ENCODE measurements at regions not wholly inside any gene's neighbourhood (a gene's known extent, or its start where the extent isn't known, plus 50 kb on each side); places are given as distances from the start of the nearest gene placed in this dataset.

DNA sequence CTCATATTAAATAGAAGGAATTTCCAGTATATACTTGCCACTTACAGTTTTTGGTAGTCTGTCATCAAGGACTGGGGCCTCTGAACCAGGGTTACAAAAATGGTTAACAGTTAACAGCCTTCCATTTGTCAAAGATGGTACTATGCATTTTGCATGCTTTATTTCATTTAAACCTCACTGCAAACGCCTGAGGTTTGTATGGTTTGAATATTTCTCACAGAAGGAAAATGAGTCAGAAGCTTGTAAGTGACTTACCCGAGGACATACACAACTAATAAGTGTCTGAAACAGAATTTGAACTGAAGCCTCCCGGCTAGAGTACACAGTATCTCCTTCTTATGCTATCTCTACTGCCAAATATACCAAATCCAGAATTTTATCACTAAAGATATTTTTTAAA is 1593.5 kb upstream of the ACVR2A start:
- Histone ChIP-seq H3K27me3 (no peaks in the 10 kb centered on the region), H3K4me3 (no peak overlapping the region), H3K27ac (no peak overlapping the region), H3K36me3 (replicated peaks in 1 of 2) (no peaks in the 10 kb centered on the region), H3K9me3 (replicated peaks in 1 of 3) (no peaks in the 10 kb centered on the region), H3K4me1 (replicated peaks in 1 of 2) (no peaks in the 10 kb centered on the region)
- no peak for DNase-seq
- 37 to 48% (median 43%) methylated on average over 3 of the region's 3 CpGs for WGBS, 4 donors
- no peak for TF ChIP-seq POLR2A (IDR thresholded peaks at IDR 0.05)
- TF ChIP-seq, protein P1, sequence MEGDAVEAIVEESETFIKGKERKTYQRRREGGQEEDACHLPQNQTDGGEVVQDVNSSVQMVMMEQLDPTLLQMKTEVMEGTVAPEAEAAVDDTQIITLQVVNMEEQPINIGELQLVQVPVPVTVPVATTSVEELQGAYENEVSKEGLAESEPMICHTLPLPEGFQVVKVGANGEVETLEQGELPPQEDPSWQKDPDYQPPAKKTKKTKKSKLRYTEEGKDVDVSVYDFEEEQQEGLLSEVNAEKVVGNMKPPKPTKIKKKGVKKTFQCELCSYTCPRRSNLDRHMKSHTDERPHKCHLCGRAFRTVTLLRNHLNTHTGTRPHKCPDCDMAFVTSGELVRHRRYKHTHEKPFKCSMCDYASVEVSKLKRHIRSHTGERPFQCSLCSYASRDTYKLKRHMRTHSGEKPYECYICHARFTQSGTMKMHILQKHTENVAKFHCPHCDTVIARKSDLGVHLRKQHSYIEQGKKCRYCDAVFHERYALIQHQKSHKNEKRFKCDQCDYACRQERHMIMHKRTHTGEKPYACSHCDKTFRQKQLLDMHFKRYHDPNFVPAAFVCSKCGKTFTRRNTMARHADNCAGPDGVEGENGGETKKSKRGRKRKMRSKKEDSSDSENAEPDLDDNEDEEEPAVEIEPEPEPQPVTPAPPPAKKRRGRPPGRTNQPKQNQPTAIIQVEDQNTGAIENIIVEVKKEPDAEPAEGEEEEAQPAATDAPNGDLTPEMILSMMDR (IDR thresholded peaks at IDR 0.05) = no peak
- intact Hi-C loops (cut with DNase I) = no loop called here

DNA sequence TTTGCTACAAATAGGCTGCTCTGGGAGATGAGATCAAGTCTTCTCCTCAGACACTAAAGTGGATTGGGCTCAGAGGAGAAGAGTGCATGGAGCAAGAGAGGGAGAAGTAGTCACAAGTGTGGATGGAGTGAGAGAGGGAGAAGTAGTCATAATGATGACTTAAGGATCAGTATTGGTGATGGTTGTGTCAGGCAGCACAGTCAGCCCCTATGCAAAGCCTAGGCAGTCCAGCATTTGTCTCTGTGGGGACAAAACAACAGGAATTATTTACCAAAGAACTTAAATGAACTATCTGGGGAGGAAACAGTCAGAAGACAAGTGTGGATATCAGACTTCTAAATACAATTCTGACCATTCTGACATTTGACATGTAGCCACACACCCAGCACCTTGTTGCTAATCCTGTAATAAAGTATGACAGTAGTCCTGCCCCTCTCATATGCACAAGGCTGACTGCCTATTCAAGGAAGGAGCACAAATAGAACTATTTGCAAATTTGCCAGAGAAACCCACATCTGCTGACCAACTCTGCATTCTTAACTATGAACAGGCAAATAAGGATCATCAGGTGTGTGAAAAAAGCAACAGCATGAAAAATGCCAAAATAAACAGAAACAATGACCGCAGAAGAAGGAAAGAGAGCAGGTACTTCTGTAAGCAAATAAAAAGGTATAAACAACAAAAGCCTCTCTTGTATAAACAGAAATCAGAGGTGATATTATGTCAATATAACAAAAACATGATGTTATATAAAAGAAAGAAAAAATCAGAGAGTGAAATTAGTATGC is 1597.9 kb upstream of the ACVR2A start:
- H3K27ac ChIP-seq = no peak overlapping the region
- H3K9me3 ChIP-seq (replicated peaks in 1 of 3) = no peaks in the 10 kb centered on the region
- no peak overlapping the region for H3K4me3 ChIP-seq
- intact Hi-C loops (cut with DNase I) = no loop called here
- TF ChIP-seq, protein P1 (IDR thresholded peaks at IDR 0.05) = no peak
- no peak for TF ChIP-seq POLR2A (IDR thresholded peaks at IDR 0.05)
- no peaks in the 10 kb centered on the region for H3K27me3 ChIP-seq
- DNase-seq = no peak
- H3K4me1 ChIP-seq (replicated peaks in 1 of 2) = no peaks in the 10 kb centered on the region
- 0 to 4% (median 1%) methylated on average over 1 of the region's 1 CpG for WGBS, 4 donors
- H3K36me3 ChIP-seq (replicated peaks in 1 of 2) = no peaks in the 10 kb centered on the region

DNA sequence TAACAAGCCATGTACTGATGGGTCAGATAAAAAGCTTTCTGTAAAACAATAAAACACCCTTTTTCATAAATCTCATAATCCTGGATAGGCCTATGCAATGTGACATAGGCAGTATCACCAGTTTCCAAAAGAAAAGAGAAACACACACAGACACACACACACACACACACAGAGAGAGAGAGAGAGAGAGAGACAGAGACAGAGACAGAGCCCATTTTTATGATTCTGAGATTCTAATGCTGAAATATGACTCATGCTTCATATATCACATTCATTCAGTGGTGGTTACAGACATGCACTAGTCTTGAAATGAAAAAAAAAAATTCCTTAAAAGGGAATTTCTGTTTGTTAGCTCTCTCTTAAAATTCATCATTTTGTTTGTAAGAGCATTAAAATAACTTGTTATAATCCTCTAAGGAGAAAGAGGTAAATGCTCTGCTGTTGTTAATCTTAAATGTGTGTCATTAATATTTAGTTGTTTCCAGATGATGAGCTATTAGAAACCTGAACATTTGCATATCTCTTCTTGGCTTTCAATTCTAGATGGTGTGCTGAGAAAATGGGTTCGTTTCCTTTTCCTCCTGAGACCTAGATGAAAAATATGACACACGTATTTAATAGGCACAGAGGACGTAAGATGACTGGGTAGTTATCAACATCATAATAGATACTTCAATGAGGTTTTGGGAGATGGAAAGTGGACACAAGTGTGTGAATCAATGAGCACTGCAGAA is 1598.7 kb upstream of the ACVR2A start:
- TF ChIP-seq, protein P1 (IDR thresholded peaks at IDR 0.05) = no peak
- no peak for TF ChIP-seq POLR2A (IDR thresholded peaks at IDR 0.05)

DNA sequence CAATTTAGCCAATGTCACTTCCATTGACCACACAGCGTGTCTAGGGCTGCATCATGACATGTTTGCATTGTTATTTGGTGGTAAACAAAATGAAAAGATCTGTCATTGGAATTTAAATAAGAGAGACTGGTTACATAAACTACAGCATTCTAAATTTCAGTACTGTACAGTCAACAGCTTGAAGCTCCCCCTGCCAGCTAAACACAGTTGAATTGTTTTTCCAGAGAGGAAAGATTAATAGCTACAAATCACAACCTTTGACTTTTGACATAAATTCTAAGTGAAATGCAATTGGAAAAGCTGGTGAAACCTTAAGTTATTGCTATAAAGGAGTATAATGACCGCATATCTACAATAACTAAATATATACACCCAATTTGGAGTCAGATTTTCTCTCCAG is 1600.0 kb upstream of the ACVR2A start:
- Histone ChIP-seq H3K27me3 (no peaks in the 10 kb centered on the region), H3K36me3 (replicated peaks in 1 of 2) (no peaks in the 10 kb centered on the region), H3K9me3 (replicated peaks in 1 of 3) (no peaks in the 10 kb centered on the region), H3K4me1 (replicated peaks in 1 of 2) (no peaks in the 10 kb centered on the region), H3K27ac (no peak overlapping the region), H3K4me3 (no peak overlapping the region)
- DNase-seq = no peak
- 65 to 73% (median 72%) methylated on average over 2 of the region's 2 CpGs for WGBS, 4 donors
- intact Hi-C loops (cut with DNase I) = no loop called here
- TF ChIP-seq, protein P1 (IDR thresholded peaks at IDR 0.05) = no peak
- TF ChIP-seq POLR2A (IDR thresholded peaks at IDR 0.05) = no peak

More for the DNA sequence above, 1598.7 kb upstream of the ACVR2A start:
- Histone ChIP-seq H3K4me1 (replicated peaks in 1 of 2) (no peaks in the 10 kb centered on the region), H3K9me3 (replicated peaks in 1 of 3) (no peaks in the 10 kb centered on the region), H3K4me3 (no peak overlapping the region), H3K27ac (no peak overlapping the region), H3K27me3 (no peaks in the 10 kb centered on the region), H3K36me3 (replicated peaks in 1 of 2) (no peaks in the 10 kb centered on the region)
- DNase-seq = no peak
- intact Hi-C loops (cut with DNase I) = no loop called here
- 37 to 45% (median 44%) methylated on average over 3 of the region's 3 CpGs for WGBS, 4 donors
